Peyer's patch (tissue), 4 donors: ENCODE measurements at regions not wholly inside any gene's neighbourhood (a gene's known extent, or its start where the extent isn't known, plus 50 kb on each side); places are given as distances from the start of the nearest gene placed in this dataset.
"Not testable (repeated sequence)": the region's sequence is repeated elsewhere in the genome, so short reads cannot be mapped to it uniquely, and the experiment has no call there.

Experiments
- DNase-seq, 3 donors: peaks; one replicate each; pipeline ENCODE4 v3.0.0-alpha.2; 2017 to 2019
- H3K27ac ChIP-seq, 4 donors: fragments of 200-600 bp; sonication (generic); one replicate each; pipeline ENCODE4 v1.5.1; 2016 to 2019
- H3K27me3 ChIP-seq, 2 donors: fragments of 200-600 bp; sonication (generic); one replicate each; pipeline ENCODE4 v1.5.1; 2019
- H3K36me3 ChIP-seq, 3 donors: fragments of 200-600 bp; sonication (generic); one replicate each; pipeline ENCODE4 v1.5.1; 2016 to 2019
- H3K4me1 ChIP-seq, 4 donors: fragments of 200-600 bp; sonication (generic); one replicate each; pipeline ENCODE4 v1.5.1; 2016 to 2019
- H3K4me3 ChIP-seq, 4 donors: fragments of 200-600 bp; sonication (generic); 1 replicate in 3 of 4; 2 replicates in 1 of 4; pipeline ENCODE4 v1.5.1; 2016 to 2019; ENCODE audit warnings: mild to moderate bottlenecking in 1 of 4
- H3K9me3 ChIP-seq, 4 donors: fragments of 200-600 bp; sonication (generic); one replicate each; pipeline ENCODE4 v1.5.1; 2016 to 2019; ENCODE audit warnings: mild to moderate bottlenecking in 1 of 4
- CTCF ChIP-seq, 6 experiments: fragments of 450-650 bp in 4 of 6; fragments of 200-600 bp in 2 of 6; sonication (generic) in 1 of 6; IDR thresholded peaks; one replicate each; pipeline ENCODE4 v1.5.1; 2017 to 2019; ENCODE audit warnings: antibody characterized with exemption in 6 of 6, mild to moderate bottlenecking in 3 of 6, moderate library complexity in 1 of 6
- POLR2A ChIP-seq, 2 donors: fragments of 450-650 bp; IDR thresholded peaks; one replicate each; pipeline ENCODE4 v1.5.1; 2017; ENCODE audit warnings: antibody characterized with exemption in 2 of 2, mild to moderate bottlenecking in 2 of 2, moderate library complexity in 2 of 2

- TF ChIP-seq POLR2A (IDR thresholded peaks at IDR 0.05) (no peak), CTCF (IDR thresholded peaks at IDR 0.05) (no peak)
- Histone ChIP-seq H3K27me3 (no peaks in the 10 kb centered on the region), H3K27ac (no peak overlapping the region), H3K4me1 (no peaks in the 10 kb centered on the region), H3K36me3 (no peaks in the 10 kb centered on the region), H3K4me3 (no peak overlapping the region), H3K9me3 (no peaks in the 10 kb centered on the region)
- no peak for DNase-seq
These were observed 501.2 kb downstream of the MMUT start for GRCh38 chr6:48961781-48962415.

- Histone ChIP-seq H3K9me3 (no peaks in the 10 kb centered on the region), H3K4me3 (no peak overlapping the region), H3K4me1 (no peaks in the 10 kb centered on the region), H3K36me3 (no peaks in the 10 kb centered on the region), H3K27me3 (no peaks in the 10 kb centered on the region), H3K27ac (no peak overlapping the region)
- no peak for TF ChIP-seq CTCF (IDR thresholded peaks at IDR 0.05)
- TF ChIP-seq POLR2A (IDR thresholded peaks at IDR 0.05) = no peak
- no peak for DNase-seq
These were observed 503.6 kb downstream of the MMUT start for GRCh38 chr6:48959251-48960060.

- Histone ChIP-seq H3K9me3 (no peaks in the 10 kb centered on the region), H3K36me3 (no peaks in the 10 kb centered on the region), H3K27ac (no peak overlapping the region), H3K4me1 (no peaks in the 10 kb centered on the region), H3K27me3 (no peaks in the 10 kb centered on the region), H3K4me3 (no peak overlapping the region)
- no peak for DNase-seq
- TF ChIP-seq POLR2A (IDR thresholded peaks at IDR 0.05) (no peak), CTCF (IDR thresholded peaks at IDR 0.05) (no peak)
These were observed 505.3 kb downstream of the MMUT start for GRCh38 chr6:48957781-48958180.

GRCh38 chr6:48951917-48952316 is 511.1 kb downstream of the MMUT start:
- DNase-seq = no peak
- Histone ChIP-seq H3K4me1 (no peaks in the 10 kb centered on the region), H3K27ac (no peak overlapping the region), H3K27me3 (no peaks in the 10 kb centered on the region), H3K4me3 (no peak overlapping the region), H3K36me3 (no peaks in the 10 kb centered on the region), H3K9me3 (no peaks in the 10 kb centered on the region)
- TF ChIP-seq CTCF (IDR thresholded peaks at IDR 0.05) (no peak), POLR2A (IDR thresholded peaks at IDR 0.05) (no peak)

- not testable (repeated sequence) for H3K4me3 ChIP-seq, H3K4me1 ChIP-seq, DNase-seq, H3K9me3 ChIP-seq, H3K36me3 ChIP-seq, H3K27ac ChIP-seq, H3K27me3 ChIP-seq
These were observed 518.8 kb downstream of the MMUT start for GRCh38 chr6:48944276-48944675.

GRCh38 chr6:48933136-48933535 is 529.9 kb downstream of the MMUT start:
- Histone ChIP-seq H3K27ac (no peak overlapping the region), H3K9me3 (no peaks in the 10 kb centered on the region), H3K4me3 (no peak overlapping the region), H3K27me3 (no peaks in the 10 kb centered on the region), H3K4me1 (no peaks in the 10 kb centered on the region), H3K36me3 (no peaks in the 10 kb centered on the region)
- DNase-seq = no peak
- no peak for TF ChIP-seq POLR2A (IDR thresholded peaks at IDR 0.05)
- TF ChIP-seq CTCF (IDR thresholded peaks at IDR 0.05) = no peak
